DMS53 (cell line): ENCODE measurements at regions not wholly inside any gene's neighbourhood (a gene's known extent, or its start where the extent isn't known, plus 50 kb on each side); places are given as distances from the start of the nearest gene placed in this dataset.

Source experiments
- DNase-seq: peaks from one replicate; lab custom pipeline; 2025; lab: John Stamatoyannopoulos, UW

GRCh38 chr2:67660015-67660602 lies 263.0 kb downstream of the ETAA1 start:
- no peak for DNase-seq

GRCh38 chr2:67660871-67661270 lies 263.7 kb downstream of the ETAA1 start:
- DNase-seq = no peak

GRCh38 chr2:67662222-67662621 lies 265.1 kb downstream of the ETAA1 start:
- DNase-seq = no peak

GRCh38 chr2:67663776-67664175 lies 266.6 kb downstream of the ETAA1 start:
- DNase-seq = no peak

- no peak for DNase-seq
Measured at GRCh38 chr2:67666386-67667053, 269.4 kb downstream of the ETAA1 start.

GRCh38 chr2:67667054-67667908 lies 270.1 kb downstream of the ETAA1 start:
- no peak for DNase-seq

- no peak for DNase-seq
Measured at GRCh38 chr2:67668538-67668937, 271.4 kb downstream of the ETAA1 start.

- no peak for DNase-seq
Measured at GRCh38 chr2:67669168-67669567, 272.0 kb downstream of the ETAA1 start.

GRCh38 chr2:67669766-67670165 lies 272.6 kb downstream of the ETAA1 start:
- no peak for DNase-seq

- DNase-seq = no peak
Measured at GRCh38 chr2:67670747-67671183, 273.6 kb downstream of the ETAA1 start.

- no peak for DNase-seq
Measured at GRCh38 chr2:67671464-67672450, 274.6 kb downstream of the ETAA1 start.

- DNase-seq = no peak
Measured at GRCh38 chr2:67674668-67675067, 277.5 kb downstream of the ETAA1 start.

GRCh38 chr2:67684991-67685390 lies 287.9 kb downstream of the ETAA1 start:
- no peak for DNase-seq

GRCh38 chr2:67686254-67686653 lies 289.1 kb downstream of the ETAA1 start:
- DNase-seq = no peak

GRCh38 chr2:67689186-67689585 lies 292.1 kb downstream of the ETAA1 start:
- DNase-seq = no peak

GRCh38 chr2:67689651-67690050 lies 292.5 kb downstream of the ETAA1 start:
- DNase-seq = no peak

- DNase-seq = peak; percentile 88
Measured at GRCh38 chr2:67694445-67694844, 297.3 kb downstream of the ETAA1 start.

- no peak for DNase-seq
Measured at GRCh38 chr2:67701011-67701410, 303.9 kb downstream of the ETAA1 start.

- no peak for DNase-seq
Measured at GRCh38 chr2:67702284-67702683, 305.2 kb downstream of the ETAA1 start.

- no peak for DNase-seq
Measured at GRCh38 chr2:67702937-67703336, 305.8 kb downstream of the ETAA1 start.

- no peak for DNase-seq
Measured at GRCh38 chr2:67706082-67706481, 308.9 kb downstream of the ETAA1 start.

- DNase-seq = no peak
Measured at GRCh38 chr2:67707896-67708295, 310.8 kb downstream of the ETAA1 start.
